ENCODE measurements at regions not wholly inside any gene's neighbourhood (a gene's known extent, or its start where the extent isn't known, plus 50 kb on each side); places are given as distances from the start of the nearest gene placed in this dataset.

GRCh38 chr3:117128133-117128532 is 418.6 kb downstream of the TUSC7 start:
- DNase-seq (ENCODE audit: low read depth in 2 of 2), result no peak

DNA sequence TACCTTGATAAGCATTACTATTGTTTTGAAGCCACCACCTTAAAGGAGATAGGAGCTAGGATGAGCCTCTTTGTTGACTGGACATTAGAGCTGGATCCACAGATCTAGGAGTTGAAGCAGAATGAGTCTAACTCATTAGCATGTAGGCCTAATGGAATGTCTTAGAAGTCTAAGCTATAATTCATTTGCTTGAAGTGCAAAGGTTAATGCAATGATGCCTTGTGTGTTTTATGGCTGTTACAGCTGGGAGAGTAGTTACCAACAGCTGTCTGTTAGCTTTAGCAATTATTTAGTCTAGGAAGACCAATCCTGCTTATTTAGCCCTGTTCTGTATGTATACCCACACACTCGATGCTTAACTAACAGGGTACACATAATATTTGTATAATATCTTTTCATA is 419.3 kb downstream of the TUSC7 start:
- no peak for DNase-seq (ENCODE audit: low read depth in 2 of 2)

GRCh38 chr3:117129516-117129915 is 419.9 kb downstream of the TUSC7 start:
- DNase-seq (ENCODE audit: low read depth in 2 of 2), result no peak

- no peak for DNase-seq (ENCODE audit: low read depth in 2 of 2)
Observed at GRCh38 chr3:117130222-117130621, 420.6 kb downstream of the TUSC7 start.

- DNase-seq (ENCODE audit: low read depth in 2 of 2), result no peak
Observed at GRCh38 chr3:117131259-117131658, 421.7 kb downstream of the TUSC7 start.

- DNase-seq (ENCODE audit: low read depth in 2 of 2), result no peak
Observed at GRCh38 chr3:117133066-117133465, 423.5 kb downstream of the TUSC7 start.

GRCh38 chr3:117135207-117135606 is 425.6 kb downstream of the TUSC7 start:
- DNase-seq (ENCODE audit: low read depth in 2 of 2), result no peak

DNA sequence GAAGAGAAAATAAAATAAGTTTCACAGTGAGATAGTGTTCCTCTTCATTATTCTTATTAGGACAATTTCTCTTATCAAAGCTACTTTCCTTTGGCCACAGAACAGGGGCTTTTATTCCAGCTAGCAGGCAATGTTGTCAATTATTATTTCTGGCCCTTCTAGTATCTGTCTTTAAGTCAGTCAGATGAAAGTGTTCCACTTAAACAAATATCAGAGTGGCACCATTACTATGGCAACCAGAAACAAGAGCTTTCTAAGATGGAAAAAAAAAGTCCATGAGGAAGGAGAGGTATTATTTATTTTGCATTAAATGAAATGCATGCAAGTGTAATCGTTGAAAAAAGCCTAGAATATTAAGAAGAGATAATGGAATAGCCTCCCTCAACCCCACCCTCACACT is 426.4 kb downstream of the TUSC7 start:
- DNase-seq (ENCODE audit: low read depth in 2 of 2), result no peak

GRCh38 chr3:117137065-117137464 is 427.5 kb downstream of the TUSC7 start:
- no peak for DNase-seq (ENCODE audit: low read depth in 2 of 2)

DNA sequence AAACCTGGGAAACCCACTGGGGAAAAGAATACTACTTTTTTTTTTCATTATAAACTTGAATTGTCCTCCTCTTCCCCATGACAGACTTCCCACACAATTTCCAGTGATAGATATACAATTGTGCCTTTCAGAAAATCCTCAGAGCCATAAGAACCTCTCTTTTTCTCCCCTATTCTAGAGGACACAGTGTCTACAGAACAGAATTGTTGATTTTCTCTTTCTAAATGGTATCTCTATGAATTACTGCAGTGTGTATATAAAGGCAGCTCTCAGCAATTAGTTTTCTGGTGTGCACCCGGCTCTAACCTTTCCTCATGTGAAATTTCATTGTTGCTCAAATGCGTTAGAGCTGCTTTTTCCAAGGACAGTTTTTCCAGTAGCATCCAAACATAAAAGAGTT is 430.1 kb downstream of the TUSC7 start:
- no peak for DNase-seq (ENCODE audit: low read depth in 2 of 2)

DNA sequence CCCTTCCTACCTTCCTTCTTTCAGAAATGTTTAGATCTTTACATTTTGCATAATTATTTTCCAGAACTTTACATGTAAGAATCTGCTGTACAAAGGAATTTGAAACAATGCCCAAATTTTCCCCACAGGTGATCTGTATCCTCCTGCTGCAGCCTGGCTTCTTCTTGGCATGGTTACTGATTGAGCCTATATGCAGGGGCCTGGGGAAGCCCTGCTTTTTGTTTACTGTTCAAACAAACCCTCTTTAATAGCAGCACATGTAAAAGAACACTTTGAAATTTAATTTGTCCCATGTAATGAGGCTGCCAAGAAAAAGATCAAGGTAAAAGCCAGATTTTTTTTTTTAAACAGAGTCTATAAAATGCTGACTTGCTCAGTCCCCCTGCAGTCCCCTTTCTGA is 432.2 kb downstream of the TUSC7 start:
- DNase-seq (ENCODE audit: low read depth in 2 of 2), result no peak

DNA sequence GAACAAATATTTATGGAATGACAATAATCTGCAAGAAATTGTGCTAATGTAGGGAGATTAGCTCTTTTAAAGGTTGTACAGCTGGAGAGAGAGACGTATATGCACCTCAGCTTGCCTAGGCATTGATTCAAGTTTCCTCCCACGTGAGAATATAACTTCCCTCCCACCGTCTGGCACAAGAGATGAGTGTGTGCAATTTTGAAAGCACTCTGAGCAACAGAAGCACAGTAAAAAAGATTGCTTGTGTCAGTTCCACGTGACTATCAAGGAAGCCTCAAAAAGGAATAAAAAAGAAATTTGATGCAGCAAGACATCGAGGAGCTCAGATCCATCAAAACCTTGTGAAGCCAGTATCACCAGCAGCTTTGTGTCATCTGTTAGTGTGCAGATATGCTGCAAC is 435.3 kb downstream of the TUSC7 start:
- no peak for DNase-seq (ENCODE audit: low read depth in 2 of 2)

DNA sequence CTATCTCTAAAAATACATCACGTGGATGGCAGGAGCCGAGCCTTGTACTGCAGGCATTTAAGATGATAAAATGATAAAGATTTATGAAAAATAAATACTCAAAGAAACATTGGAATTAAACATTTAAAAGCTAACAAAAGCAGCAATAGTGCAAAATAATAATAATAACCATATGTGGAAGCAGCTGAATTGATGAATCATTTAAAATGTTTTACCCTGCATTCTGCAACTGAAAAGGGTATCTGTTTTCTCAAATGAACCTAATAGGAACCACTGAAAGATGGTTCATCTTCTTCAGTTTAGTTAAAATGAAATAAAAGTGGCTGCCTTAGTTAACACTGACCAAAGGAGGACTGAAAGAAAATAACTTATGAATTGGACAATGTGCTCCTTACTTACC is 436.1 kb downstream of the TUSC7 start:
- no peak for DNase-seq (ENCODE audit: low read depth in 2 of 2)

DNA sequence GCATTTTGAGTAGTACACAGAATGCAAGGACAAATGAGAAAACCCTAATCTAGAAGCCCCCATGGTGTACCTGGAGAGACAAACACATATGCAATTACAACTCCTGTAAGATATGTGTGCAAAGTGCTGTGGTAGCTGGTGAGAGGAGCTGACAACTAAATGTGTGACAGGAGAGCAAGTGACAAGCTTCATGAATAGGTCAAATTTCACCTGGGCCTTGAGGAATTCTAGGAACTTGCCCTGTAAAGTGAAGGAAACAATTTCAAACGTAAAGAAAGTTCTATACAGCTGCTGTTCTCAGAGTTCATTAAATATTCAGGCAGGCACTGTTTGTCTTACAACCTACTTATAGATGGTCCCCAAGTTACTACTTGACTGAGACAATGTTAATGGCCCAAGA is 437.0 kb downstream of the TUSC7 start:
- no peak for DNase-seq (ENCODE audit: low read depth in 2 of 2)

DNA sequence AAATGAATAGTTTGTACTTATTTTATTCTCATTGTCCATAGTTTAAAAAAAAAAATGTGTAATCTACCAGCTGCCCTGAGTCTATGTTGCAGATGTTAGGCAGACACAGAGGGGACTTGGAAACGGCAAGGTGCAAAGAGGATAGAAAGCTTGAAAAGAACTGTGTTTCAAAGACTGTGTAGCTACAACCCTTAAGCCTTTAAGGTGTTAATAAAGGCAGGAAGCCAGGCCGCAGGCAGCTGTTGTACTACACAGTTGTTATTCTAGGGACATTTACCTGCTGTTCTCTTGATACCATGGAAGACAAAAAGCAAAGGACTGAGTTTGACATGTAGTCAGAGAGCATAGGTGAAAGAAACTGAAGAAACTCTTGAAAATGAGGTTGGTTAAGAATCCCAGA is 440.0 kb downstream of the TUSC7 start:
- no peak for DNase-seq (ENCODE audit: low read depth in 2 of 2)

GRCh38 chr3:117150628-117151027 is 441.0 kb downstream of the TUSC7 start:
- DNase-seq (ENCODE audit: low read depth in 2 of 2), result no peak

DNA sequence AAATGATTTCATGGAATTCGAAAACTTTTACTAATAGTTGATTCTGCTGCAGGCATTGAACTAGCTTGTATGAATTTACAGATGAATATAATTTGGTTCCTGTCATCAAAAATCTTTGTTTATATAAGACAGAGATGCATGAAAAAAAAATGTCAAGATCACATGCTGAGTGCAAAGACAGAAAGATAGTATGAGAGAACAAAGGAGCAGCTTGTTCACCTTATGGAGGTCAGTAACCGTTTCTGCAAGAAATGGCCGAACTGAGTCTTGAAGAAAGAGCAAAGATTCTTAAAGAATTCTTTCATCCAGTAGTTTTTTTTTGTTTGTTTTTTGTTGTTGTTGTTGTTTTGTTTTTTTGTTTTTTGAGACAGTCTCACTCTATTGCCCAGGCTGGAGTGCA is 450.6 kb downstream of the TUSC7 start:
- DNase-seq (ENCODE audit: low read depth in 2 of 2), result no peak

DNA sequence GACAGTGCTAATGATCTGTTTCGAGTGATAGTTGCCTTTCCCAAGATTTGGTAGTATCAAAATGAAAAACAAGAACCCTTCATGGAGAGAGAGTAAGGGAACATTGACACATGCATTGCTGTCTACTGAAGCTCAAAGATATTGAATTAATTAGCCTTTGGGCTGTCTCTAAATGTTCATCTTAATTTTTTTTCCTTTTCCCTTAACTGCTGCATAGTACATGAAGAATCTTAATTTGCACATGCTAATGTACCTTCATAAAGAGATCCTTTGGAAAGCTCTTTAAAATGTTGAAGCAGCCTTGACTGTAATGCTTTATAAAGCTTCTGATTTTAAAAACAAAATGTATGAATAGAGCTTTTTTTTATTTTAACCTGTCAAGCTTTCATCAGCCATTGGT is 452.2 kb downstream of the TUSC7 start:
- DNase-seq (ENCODE audit: low read depth in 2 of 2), result no peak

GRCh38 chr3:117165176-117165575 is 455.6 kb downstream of the TUSC7 start:
- DNase-seq (ENCODE audit: low read depth in 2 of 2), result no peak

- no peak for DNase-seq (ENCODE audit: low read depth in 2 of 2)
Observed at GRCh38 chr3:117165601-117166051, 456.0 kb downstream of the TUSC7 start.

DNA sequence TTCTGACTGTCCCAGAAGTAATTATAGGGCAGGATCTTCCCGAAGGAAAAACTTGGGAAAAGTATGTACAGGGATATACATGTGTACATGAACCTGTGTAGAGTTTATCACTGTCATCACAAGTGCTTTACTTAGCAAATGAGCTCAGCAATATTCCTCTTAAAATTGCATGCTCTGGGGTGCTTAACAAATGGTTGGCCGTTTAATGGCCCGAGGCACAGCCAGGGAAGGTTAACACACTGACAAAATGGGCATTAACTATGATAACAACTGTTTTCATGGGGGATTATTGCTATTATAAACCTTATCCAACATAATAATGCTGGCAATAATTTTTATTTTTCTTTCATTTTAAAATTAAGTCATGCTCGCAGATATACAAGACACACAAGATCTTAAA is 459.3 kb downstream of the TUSC7 start:
- no peak for DNase-seq (ENCODE audit: low read depth in 2 of 2)

- DNase-seq (ENCODE audit: low read depth in 2 of 2), result no peak
Observed at GRCh38 chr3:117170094-117170493, 460.5 kb downstream of the TUSC7 start.

- DNase-seq (ENCODE audit: low read depth in 2 of 2), result no peak
Observed at GRCh38 chr3:117171124-117171523, 461.5 kb downstream of the TUSC7 start.

- DNase-seq (ENCODE audit: low read depth in 2 of 2), result no peak
Observed at GRCh38 chr3:117172426-117172825, 462.8 kb downstream of the TUSC7 start.

GRCh38 chr3:117181222-117181621 is 471.6 kb downstream of the TUSC7 start:
- DNase-seq (ENCODE audit: low read depth in 2 of 2), result no peak
